Liver (tissue), 8 donors: ENCODE measurements at regions not wholly inside any gene's neighbourhood (a gene's known extent, or its start where the extent isn't known, plus 50 kb on each side); places are given as distances from the start of the nearest gene placed in this dataset.

Source experiments
- DNase-seq: peaks from one replicate; pipeline ENCODE4 v3.0.0-alpha.2; 2017; ENCODE audit warnings: low spot score
- H3K27ac ChIP-seq, 2 donors: one replicate each; pipeline ENCODE4 v1.7.0; 2013; ENCODE audit warnings: inconsistent platforms in 2 of 2, low read length in 2 of 2, control low read depth in 1 of 2, low read depth in 1 of 2, mild to moderate bottlenecking in 1 of 2
- H3K27me3 ChIP-seq, 4 donors: one replicate each; pipeline versions ENCODE4 v1.6.1 to v1.7.0; 2013; ENCODE audit warnings: low read length in 3 of 4, inconsistent platforms in 1 of 4, mild to moderate bottlenecking in 1 of 4, moderate library complexity in 1 of 4; ENCODE audit not compliant: control insufficient read depth in 4 of 4, insufficient read depth in 4 of 4
- H3K36me3 ChIP-seq, 4 donors: one replicate each; pipeline versions ENCODE4 v1.6.1 to v1.7.0; 2013; ENCODE audit warnings: low read length in 3 of 4, mild to moderate bottlenecking in 3 of 4, low read depth in 1 of 4, moderate library complexity in 1 of 4; ENCODE audit not compliant: control insufficient read depth in 4 of 4, insufficient read depth in 3 of 4
- H3K4me1 ChIP-seq, 4 donors: one replicate each; pipeline versions ENCODE4 v1.6.1 to v1.7.0; 2013; ENCODE audit warnings: low read length in 3 of 4, mild to moderate bottlenecking in 3 of 4, moderate library complexity in 1 of 4; ENCODE audit not compliant: control insufficient read depth in 4 of 4, insufficient read depth in 4 of 4
- H3K4me3 ChIP-seq, 3 donors: one replicate each; pipeline versions ENCODE4 v1.6.1 to v1.7.0; 2013; ENCODE audit warnings: low read length in 3 of 3, control low read depth in 1 of 3, low read depth in 1 of 3, mild to moderate bottlenecking in 1 of 3
- H3K9ac ChIP-seq, 2 donors: one replicate each; pipeline ENCODE4 v1.7.0; 2013; ENCODE audit warnings: low read length in 2 of 2, mild to moderate bottlenecking in 2 of 2, moderate library complexity in 2 of 2, control low read depth in 1 of 2, low read depth in 1 of 2
- H3K9me3 ChIP-seq, 4 donors: one replicate each; pipeline versions ENCODE4 v1.6.1 to v1.7.0; 2013; ENCODE audit warnings: low read length in 3 of 4; ENCODE audit not compliant: control insufficient read depth in 4 of 4
- ATF3 ChIP-seq: IDR thresholded peaks from 2 replicates; pipeline ENCODE4 v1.6.1; 2016; ENCODE audit warnings: antibody characterized with exemption
- EGR1 ChIP-seq, 2 donors: IDR thresholded peaks; 2 replicates each; pipeline ENCODE4 v1.6.1; 2016 to 2018; ENCODE audit warnings: antibody characterized with exemption in 2 of 2, low read depth in 2 of 2
- FOXA1 ChIP-seq: IDR thresholded peaks from 2 replicates; pipeline ENCODE4 v1.6.1; 2016; ENCODE audit warnings: antibody characterized with exemption
- FOXA2 ChIP-seq: IDR thresholded peaks from 2 replicates; pipeline ENCODE4 v1.6.1; 2016; ENCODE audit warnings: antibody characterized with exemption
- GABPA ChIP-seq, 2 donors: IDR thresholded peaks in 1 of 2; conservative IDR thresholded peaks in 1 of 2; 2 replicates each; pipeline ENCODE4 v1.6.1; 2016; ENCODE audit warnings: antibody characterized with exemption in 2 of 2, mild to moderate bottlenecking in 1 of 2, moderate library complexity in 1 of 2
- HNF4A ChIP-seq, 2 donors: conservative IDR thresholded peaks; 2 replicates each; pipeline ENCODE4 v1.6.1; 2016; ENCODE audit warnings: antibody characterized with exemption in 2 of 2, mild to moderate bottlenecking in 2 of 2
- HNF4G ChIP-seq: IDR thresholded peaks from 2 replicates; pipeline ENCODE4 v1.6.1; 2016; ENCODE audit warnings: antibody characterized with exemption
- JUND ChIP-seq, 2 donors: IDR thresholded peaks; 2 replicates each; pipeline ENCODE4 v1.6.1; 2016; ENCODE audit warnings: antibody characterized with exemption in 2 of 2
- NR2F2 ChIP-seq: IDR thresholded peaks from 2 replicates; pipeline ENCODE4 v1.6.1; 2016; ENCODE audit warnings: antibody characterized with exemption
- RAD21 ChIP-seq, 2 donors: IDR thresholded peaks; 2 replicates each; pipeline ENCODE4 v1.6.1; 2016; ENCODE audit warnings: antibody characterized with exemption in 2 of 2, mild to moderate bottlenecking in 2 of 2
- REST ChIP-seq: IDR thresholded peaks from 2 replicates; pipeline ENCODE4 v1.6.1; 2016; ENCODE audit warnings: antibody characterized with exemption, mild to moderate bottlenecking
- RXRA ChIP-seq, 2 donors: IDR thresholded peaks; 2 replicates each; pipeline ENCODE4 v1.6.1; 2017 to 2018; ENCODE audit warnings: antibody characterized with exemption in 2 of 2, mild to moderate bottlenecking in 1 of 2
- SP1 ChIP-seq: IDR thresholded peaks from 2 replicates; pipeline ENCODE4 v1.6.1; 2018; ENCODE audit warnings: antibody characterized with exemption, mild to moderate bottlenecking
- TAF1 ChIP-seq: conservative IDR thresholded peaks from 2 replicates; pipeline ENCODE4 v1.6.1; 2016; ENCODE audit warnings: antibody characterized with exemption, mild to moderate bottlenecking
- YY1 ChIP-seq: IDR thresholded peaks from 2 replicates; pipeline ENCODE4 v1.6.1; 2016; ENCODE audit warnings: antibody characterized with exemption, mild to moderate bottlenecking
- WGBS: extraction: QIAGEN DNeasy Blood & Tissue Kit; methylation state at CpG from one replicate; pipeline ENCODE4 v1.1.7; 2013; 5-methylcytosine and 5-hydroxymethylcytosine counted together
- TF ChIP-seq, protein P1 (sequence below): fragments of 150-350 bp; IDR thresholded peaks from 2 replicates; pipeline ENCODE4 v1.5.1; 2017; ENCODE audit warnings: improper control_type of control experiment, low read depth, low read length; ENCODE audit not compliant: missing input control
- TF ChIP-seq, protein P2 (sequence below): IDR thresholded peaks from 2 replicates; pipeline ENCODE4 v1.6.1; 2016; ENCODE audit warnings: antibody characterized with exemption
- donor health status: healthy.
- donor health status: healthy.
- donor health status: healthy.
- donor health status: healthy.
- donor health status: healthy.

DNA sequence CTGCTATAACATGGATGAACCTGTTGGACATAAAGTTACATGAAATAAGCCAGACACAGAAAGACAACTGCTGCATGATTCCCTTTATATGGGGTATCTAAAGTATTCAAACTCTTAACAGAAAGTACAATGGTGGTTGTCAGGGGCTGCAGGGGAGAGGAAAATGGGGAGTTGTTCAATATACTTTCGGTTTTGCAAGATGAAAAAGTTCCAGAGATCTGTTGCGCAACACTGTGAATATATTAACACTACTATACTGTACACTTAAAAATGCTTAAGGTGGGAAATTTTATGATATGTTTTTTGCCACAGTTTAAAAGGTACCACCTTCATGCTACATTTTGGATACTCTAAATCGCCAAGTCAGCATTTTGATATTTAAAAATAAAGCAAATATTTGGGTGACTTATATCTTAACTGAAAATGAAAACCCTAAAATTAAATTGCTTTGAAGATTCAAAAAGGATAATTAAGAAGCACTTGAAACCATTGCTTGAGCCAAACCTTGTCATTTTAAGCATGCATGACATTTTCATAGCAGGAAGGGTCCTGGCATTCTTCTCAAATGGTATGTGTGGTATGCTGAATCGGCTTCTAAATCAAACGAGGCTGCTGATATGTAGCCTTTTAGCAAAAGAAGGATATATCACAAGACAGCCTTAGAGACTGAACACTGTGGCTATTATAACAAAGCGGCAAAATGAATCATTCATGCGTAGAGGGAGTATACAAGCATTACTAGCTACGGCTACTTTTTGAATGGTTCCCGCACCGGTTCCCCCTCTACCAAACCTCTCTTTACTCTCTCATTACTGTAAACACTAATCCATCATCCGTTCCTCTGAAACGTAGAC is 607.1 kb upstream of the DIPK2B start (continued):
- TF ChIP-seq JUND (IDR thresholded peaks at IDR 0.05) (no peak), EGR1 (IDR thresholded peaks at IDR 0.05; ENCODE audit: low read depth in 2 of 2) (no peak), NR2F2 (no peak), TAF1 (no peak), FOXA1 (no peak), ATF3 (no peak)
- TF ChIP-seq, protein P1, sequence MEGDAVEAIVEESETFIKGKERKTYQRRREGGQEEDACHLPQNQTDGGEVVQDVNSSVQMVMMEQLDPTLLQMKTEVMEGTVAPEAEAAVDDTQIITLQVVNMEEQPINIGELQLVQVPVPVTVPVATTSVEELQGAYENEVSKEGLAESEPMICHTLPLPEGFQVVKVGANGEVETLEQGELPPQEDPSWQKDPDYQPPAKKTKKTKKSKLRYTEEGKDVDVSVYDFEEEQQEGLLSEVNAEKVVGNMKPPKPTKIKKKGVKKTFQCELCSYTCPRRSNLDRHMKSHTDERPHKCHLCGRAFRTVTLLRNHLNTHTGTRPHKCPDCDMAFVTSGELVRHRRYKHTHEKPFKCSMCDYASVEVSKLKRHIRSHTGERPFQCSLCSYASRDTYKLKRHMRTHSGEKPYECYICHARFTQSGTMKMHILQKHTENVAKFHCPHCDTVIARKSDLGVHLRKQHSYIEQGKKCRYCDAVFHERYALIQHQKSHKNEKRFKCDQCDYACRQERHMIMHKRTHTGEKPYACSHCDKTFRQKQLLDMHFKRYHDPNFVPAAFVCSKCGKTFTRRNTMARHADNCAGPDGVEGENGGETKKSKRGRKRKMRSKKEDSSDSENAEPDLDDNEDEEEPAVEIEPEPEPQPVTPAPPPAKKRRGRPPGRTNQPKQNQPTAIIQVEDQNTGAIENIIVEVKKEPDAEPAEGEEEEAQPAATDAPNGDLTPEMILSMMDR = no peak

GRCh38 chrX:45806410-45807121 is 605.9 kb upstream of the DIPK2B start:
- TF ChIP-seq YY1 = no peak
- no peak for TF ChIP-seq HNF4G
- no peak for TF ChIP-seq RXRA (IDR thresholded peaks at IDR 0.05)
- TF ChIP-seq FOXA2 = no peak
- TF ChIP-seq TAF1 = no peak
- TF ChIP-seq RAD21 (IDR thresholded peaks at IDR 0.05) = no peak
- Histone ChIP-seq H3K4me3 (no peak overlapping the region), H3K36me3 (no peaks in the 10 kb centered on the region), H3K27me3 (peaks cover 0 to 4% (median 0%) of the 10 kb centered on the region in 4 donors), H3K27ac (no peak overlapping the region), H3K4me1 (no peaks in the 10 kb centered on the region), H3K9me3 (no peaks in the 10 kb centered on the region), H3K9ac (no peak overlapping the region)
- no peak for DNase-seq
- 61% methylated on average over 10 of the region's 10 CpGs for WGBS

DNA sequence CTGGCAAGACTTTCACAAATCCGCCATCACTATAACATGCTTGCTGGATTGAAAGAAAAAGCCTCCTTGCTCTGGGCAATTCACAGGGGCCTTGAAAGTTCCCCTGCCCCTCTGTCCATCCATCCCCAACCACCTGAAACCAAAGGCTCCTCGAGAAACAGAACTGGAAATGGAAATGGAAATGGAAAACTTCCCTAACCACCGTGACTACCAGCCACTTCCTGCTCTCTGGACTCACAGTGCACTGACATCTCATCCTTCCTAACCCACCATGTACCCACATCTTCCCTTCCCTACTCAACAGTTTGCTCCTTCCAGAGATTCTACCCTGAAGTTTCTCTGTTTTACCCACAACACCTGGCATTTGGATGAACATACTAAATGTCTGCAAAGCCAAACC is 603.6 kb upstream of the DIPK2B start:
- DNase-seq = no peak
- Histone ChIP-seq H3K27me3 (peaks cover 0 to 4% (median 0%) of the 10 kb centered on the region in 4 donors), H3K9me3 (no peaks in the 10 kb centered on the region), H3K4me3 (no peak overlapping the region), H3K4me1 (no peaks in the 10 kb centered on the region), H3K27ac (no peak overlapping the region), H3K9ac (no peak overlapping the region), H3K36me3 (no peaks in the 10 kb centered on the region)
- 81% methylated on average over 3 of the region's 3 CpGs for WGBS
- no peak for TF ChIP-seq EGR1 (IDR thresholded peaks at IDR 0.05; ENCODE audit: low read depth in 2 of 2)
- no peak for TF ChIP-seq RAD21 (IDR thresholded peaks at IDR 0.05)
- no peak for TF ChIP-seq SP1
- TF ChIP-seq, protein P1 = no peak
- no peak for TF ChIP-seq NR2F2
- TF ChIP-seq REST = no peak
- TF ChIP-seq JUND (IDR thresholded peaks at IDR 0.05) = no peak
- TF ChIP-seq FOXA1 = no peak
- no peak for TF ChIP-seq FOXA2
- TF ChIP-seq HNF4G = no peak
- TF ChIP-seq GABPA (IDR thresholded peaks at IDR 0.05 in 1 of 2, conservative IDR thresholded peaks at IDR 0.05 in 1 of 2) = no peak
- TF ChIP-seq, protein P2, sequence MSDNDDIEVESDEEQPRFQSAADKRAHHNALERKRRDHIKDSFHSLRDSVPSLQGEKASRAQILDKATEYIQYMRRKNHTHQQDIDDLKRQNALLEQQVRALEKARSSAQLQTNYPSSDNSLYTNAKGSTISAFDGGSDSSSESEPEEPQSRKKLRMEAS = no peak
- no peak for TF ChIP-seq RXRA (IDR thresholded peaks at IDR 0.05)
- TF ChIP-seq TAF1 = no peak
- TF ChIP-seq ATF3 = no peak
- no peak for TF ChIP-seq HNF4A (conservative IDR thresholded peaks at IDR 0.05)
